Transverse colon (tissue), 4 donors: ENCODE measurements at regions not wholly inside any gene's neighbourhood (a gene's known extent, or its start where the extent isn't known, plus 50 kb on each side); places are given as distances from the start of the nearest gene placed in this dataset.

Source experiments
- DNase-seq: peaks from one replicate; pipeline ENCODE4 v3.0.0-alpha.2; 2019
- H3K27ac ChIP-seq, 4 donors: fragments of 200-600 bp; sonication (generic); 2 replicates each; pipeline ENCODE4 v1.5.1; 2016 to 2018; ENCODE audit warnings: inconsistent platforms in 4 of 4
- H3K27me3 ChIP-seq: fragments of 200-600 bp; sonication (generic); 2 replicates; pipeline ENCODE4 v1.5.1; 2017; ENCODE audit warnings: inconsistent platforms
- H3K36me3 ChIP-seq, 4 donors: fragments of 200-600 bp; sonication (generic); 2 replicates each; pipeline ENCODE4 v1.5.1; 2017 to 2019; ENCODE audit warnings: inconsistent platforms in 4 of 4
- H3K4me1 ChIP-seq, 4 donors: fragments of 200-600 bp; sonication (generic); 2 replicates each; pipeline ENCODE4 v1.5.1; 2017 to 2020; ENCODE audit warnings: inconsistent platforms in 4 of 4
- H3K4me3 ChIP-seq, 4 donors: fragments of 200-600 bp; sonication (generic); 1 replicate in 1 of 4; 2 replicates in 3 of 4; pipeline versions ENCODE4 v1.5.1 to v1.6.1; 2017 to 2019; ENCODE audit warnings: inconsistent platforms in 4 of 4
- H3K9me3 ChIP-seq, 2 donors: fragments of 200-600 bp; sonication (generic); 2 replicates each; pipeline ENCODE4 v1.5.1; 2017 to 2019; ENCODE audit warnings: inconsistent platforms in 2 of 2
- CTCF ChIP-seq, 5 experiments: fragments of 200-600 bp in 3 of 5; fragments of 450-650 bp in 2 of 5; sonication (generic) in 3 of 5; IDR thresholded peaks; 1 replicate in 2 of 5; 2 replicates in 3 of 5; pipeline ENCODE4 v1.5.1; 2016 to 2017; ENCODE audit warnings: antibody characterized with exemption in 5 of 5, inconsistent platforms in 3 of 5, mild to moderate bottlenecking in 2 of 5, moderate library complexity in 1 of 5
- EP300 ChIP-seq: sonication (generic); formaldehyde crosslinking; IDR thresholded peaks from one replicate; pipeline ENCODE4 v1.6.1; 2017; ENCODE audit warnings: antibody characterized with exemption, low read depth
- POLR2A ChIP-seq: fragments of 450-650 bp; IDR thresholded peaks from one replicate; pipeline ENCODE4 v1.6.1; 2016; ENCODE audit warnings: antibody characterized with exemption, mild to moderate bottlenecking, moderate library complexity
- POLR2AphosphoS5 ChIP-seq, 3 donors: sonication (generic); formaldehyde crosslinking; IDR thresholded peaks; one replicate each; pipeline ENCODE4 v1.6.1; 2016; ENCODE audit warnings: antibody characterized with exemption in 3 of 3
- WGBS, 2 donors: methylation state at CpG; one replicate each; pipeline ENCODE4 v1.1.5; 2018; ENCODE audit warnings: low coverage in 1 of 2; 5-methylcytosine and 5-hydroxymethylcytosine counted together
- in situ Hi-C, 4 donors: fragments of 200-750 bp; cut with MboI; loops; one replicate each; pipeline versions ENCODE4 v1.15.0 to v1.15.1; 2017; ENCODE audit warnings: low sequenced_read_pairs in 3 of 4, low pct_ligation_motif_present in 1 of 4, low pct_unique_long_range_greater_than_20kb in 1 of 4
- intact Hi-C: fragments of 100-400 bp; cut with DNase I; formaldehyde crosslinking; loops from one replicate; pipeline ENCODE4 v1.15.1; 2023; ENCODE audit warnings: low total_unique reads

GRCh38 chr5:2519153-2519552, 232.3 kb downstream of the IRX2 start:
- TF ChIP-seq CTCF (IDR thresholded peaks at IDR 0.05) (no peak), EP300 (no peak), POLR2AphosphoS5 (IDR thresholded peaks at IDR 0.05) (no peak), POLR2A (no peak)
- WGBS, 2 donors: 75 to 81% methylated on average over 2 to 9 of the region's 9 CpGs
- in situ Hi-C loops (no loop called here), intact Hi-C loops (no loop called here)
- Histone ChIP-seq H3K9me3 (no peaks in the 10 kb centered on the region), H3K4me3 (no peak overlapping the region), H3K27me3 (no peaks in the 10 kb centered on the region), H3K4me1 (no peaks in the 10 kb centered on the region), H3K36me3 (no peaks in the 10 kb centered on the region), H3K27ac (no peak overlapping the region)
- DNase-seq: no peak

DNA sequence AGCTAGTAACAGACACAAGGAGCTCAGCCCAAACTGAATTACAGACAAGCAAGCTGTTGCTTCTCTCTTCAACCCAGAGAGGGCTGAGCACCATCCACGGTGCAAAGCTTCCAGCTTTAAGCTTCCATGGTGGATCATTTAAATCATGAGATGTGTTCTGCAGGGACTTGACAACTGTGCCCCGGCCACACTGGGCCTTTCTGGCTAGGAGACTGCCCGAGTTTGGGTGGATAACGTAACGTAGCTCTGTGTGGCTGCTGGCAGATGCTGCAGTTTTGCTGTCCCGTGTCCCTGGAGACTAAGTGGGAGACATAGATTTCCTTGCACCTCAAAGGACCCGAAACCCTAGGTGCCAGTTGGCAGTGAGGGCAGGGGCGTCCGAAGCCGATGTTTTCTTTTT, 234.0 kb downstream of the IRX2 start:
- TF ChIP-seq POLR2AphosphoS5 (IDR thresholded peaks at IDR 0.05) (no peak), EP300 (no peak), CTCF (IDR thresholded peaks at IDR 0.05) (no peak), POLR2A (no peak)
- H3K27me3 ChIP-seq: no peaks in the 10 kb centered on the region
- intact Hi-C loops (no loop called here), in situ Hi-C loops (no loop called here)
- no peak overlapping the region for H3K4me3 ChIP-seq
- no peak for DNase-seq
- no peaks in the 10 kb centered on the region for H3K9me3 ChIP-seq
- H3K4me1 ChIP-seq: no peaks in the 10 kb centered on the region
- no peaks in the 10 kb centered on the region for H3K36me3 ChIP-seq
- no peak overlapping the region for H3K27ac ChIP-seq
- 85 to 93% methylated on average over 5 to 10 of the region's 10 CpGs for WGBS, 2 donors

DNA sequence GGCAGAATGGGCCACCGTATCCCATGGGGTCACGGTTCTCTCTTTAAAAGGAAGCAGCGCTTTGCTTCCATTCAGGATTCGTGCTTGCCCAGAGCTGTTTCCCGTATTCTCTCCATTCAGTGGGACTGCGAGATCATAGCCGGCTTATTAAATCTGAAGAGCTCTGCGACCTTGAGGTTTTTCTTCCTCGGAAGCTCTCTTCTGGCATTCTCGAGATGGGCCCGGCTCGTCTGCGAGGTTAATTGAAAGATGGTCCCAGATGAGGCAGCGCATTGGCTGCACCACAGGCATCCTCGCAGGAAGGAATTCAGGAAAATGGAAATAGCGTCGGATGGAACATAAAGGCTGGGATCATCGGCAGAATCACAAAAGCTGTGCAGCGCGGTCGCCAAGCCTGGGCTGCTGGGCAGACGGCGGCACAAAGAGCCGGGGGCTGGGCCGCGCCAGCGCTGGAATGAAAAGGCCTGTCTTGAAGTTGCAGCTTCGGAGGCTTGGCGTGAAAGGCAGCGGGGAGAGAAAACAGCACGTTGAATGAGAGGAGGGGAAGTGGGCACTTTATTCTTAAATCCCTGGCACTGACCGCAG, 236.2 kb downstream of the IRX2 start:
- DNase-seq: no peak
- no peaks in the 10 kb centered on the region for H3K9me3 ChIP-seq
- intact Hi-C loops: no loop called here
- TF ChIP-seq POLR2A (no peak), EP300 (no peak), CTCF (IDR thresholded peaks at IDR 0.05) (no peak), POLR2AphosphoS5 (IDR thresholded peaks at IDR 0.05) (no peak)
- H3K4me1 ChIP-seq: no peaks in the 10 kb centered on the region
- H3K4me3 ChIP-seq: no peak overlapping the region
- no peaks in the 10 kb centered on the region for H3K36me3 ChIP-seq
- H3K27me3 ChIP-seq: no peaks in the 10 kb centered on the region
- in situ Hi-C loops: no loop called here
- WGBS, 2 donors: 83 to 88% methylated on average over 26 to 32 of the region's 32 CpGs
- H3K27ac ChIP-seq: no peak overlapping the region

DNA sequence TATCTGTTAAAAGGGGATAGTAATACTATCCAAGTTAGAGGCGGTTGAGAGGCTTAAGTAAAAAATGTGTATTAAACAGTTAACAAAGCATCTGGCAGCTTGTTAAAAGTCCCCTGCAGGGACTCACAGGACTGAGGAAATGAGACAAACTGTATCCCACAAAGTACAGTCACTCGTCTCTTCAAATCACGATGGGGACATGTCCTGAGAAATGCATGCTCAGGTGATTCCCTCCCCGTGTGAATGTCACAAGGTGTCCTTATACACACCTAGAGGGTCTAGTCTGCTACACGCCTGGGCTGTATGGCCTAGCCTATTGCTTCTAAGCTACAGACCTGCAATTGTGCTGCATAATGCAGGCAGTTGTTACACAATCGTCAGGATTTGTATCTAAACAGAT, 237.0 kb downstream of the IRX2 start:
- Histone ChIP-seq H3K4me1 (no peaks in the 10 kb centered on the region), H3K36me3 (no peaks in the 10 kb centered on the region), H3K4me3 (no peak overlapping the region), H3K27ac (no peak overlapping the region), H3K27me3 (no peaks in the 10 kb centered on the region), H3K9me3 (no peaks in the 10 kb centered on the region)
- TF ChIP-seq POLR2A (no peak), EP300 (no peak), POLR2AphosphoS5 (IDR thresholded peaks at IDR 0.05) (no peak), CTCF (IDR thresholded peaks at IDR 0.05) (no peak)
- intact Hi-C loops: no loop called here
- 69 to 76% methylated on average over 5 to 6 of the region's 6 CpGs for WGBS, 2 donors
- in situ Hi-C loops: no loop called here
- DNase-seq: no peak
